Glutamatergic neuron (in vitro differentiated cells): ENCODE measurements at regions not wholly inside any gene's neighbourhood (a gene's known extent, or its start where the extent isn't known, plus 50 kb on each side); places are given as distances from the start of the nearest gene placed in this dataset.

ENCODE experiments used
- DNase-seq: peaks from one replicate; pipeline ENCODE4 v3.0.0; 2022
- H3K27ac Mint-ChIP-seq: one replicate; pipeline ENCODE4 v1.8.0; 2020; ENCODE audit warnings: mild to moderate bottlenecking, mixed read lengths, inconsistent platforms; ENCODE audit not compliant: unreplicated experiment
- H3K27me3 Mint-ChIP-seq: one replicate; pipeline ENCODE4 v1.8.0; 2020; ENCODE audit warnings: mild to moderate bottlenecking, moderate library complexity, mixed read lengths, inconsistent platforms; ENCODE audit not compliant: unreplicated experiment
- H3K36me3 Mint-ChIP-seq: one replicate; pipeline ENCODE4 v1.8.0; 2020; ENCODE audit warnings: mild to moderate bottlenecking, mixed read lengths, inconsistent platforms; ENCODE audit not compliant: unreplicated experiment
- H3K4me1 Mint-ChIP-seq: one replicate; pipeline ENCODE4 v1.8.0; 2020; ENCODE audit warnings: mild to moderate bottlenecking, low read depth, mixed read lengths, inconsistent platforms; ENCODE audit not compliant: unreplicated experiment
- H3K4me3 Mint-ChIP-seq: one replicate; pipeline ENCODE4 v1.8.0; 2020; ENCODE audit warnings: mild to moderate bottlenecking, mixed read lengths, inconsistent platforms; ENCODE audit not compliant: unreplicated experiment
- H3K9me3 Mint-ChIP-seq: one replicate; pipeline ENCODE4 v1.8.0; 2020; ENCODE audit warnings: mild to moderate bottlenecking, moderate library complexity, mixed read lengths, inconsistent platforms; ENCODE audit not compliant: unreplicated experiment
- CTCF ChIP-seq: fragments of 200-600 bp; sonication (generic); IDR thresholded peaks from one replicate; pipeline ENCODE4 v1.5.0; 2021; ENCODE audit not compliant: partially characterized antibody, unreplicated experiment

- H3K4me3 Mint-ChIP-seq, result no peak overlapping the region
These were observed 117.1 kb upstream of the IQSEC1 start for GRCh38 chr3:13190378-13190765.

GRCh38 chr3:13189639-13190377, 116.6 kb upstream of the IQSEC1 start:
- no peak for TF ChIP-seq CTCF
- Mint-ChIP-seq H3K27me3 (no peaks in the 10 kb centered on the region), H3K36me3 (peaks cover 4% of the 10 kb centered on the region), H3K4me3 (no peak overlapping the region), H3K27ac (no peak overlapping the region), H3K9me3 (peaks cover 2% of the 10 kb centered on the region), H3K4me1 (no peaks in the 10 kb centered on the region)
- DNase-seq, result no peak

More at GRCh38 chr3:13190378-13190765, 117.1 kb upstream of the IQSEC1 start:
- no peak for TF ChIP-seq CTCF
- Mint-ChIP-seq H3K27me3 (no peaks in the 10 kb centered on the region), H3K27ac (no peak overlapping the region), H3K9me3 (peaks cover 2% of the 10 kb centered on the region), H3K4me1 (no peaks in the 10 kb centered on the region), H3K36me3 (peaks cover 4% of the 10 kb centered on the region)
- DNase-seq, result no peak

- peaks cover 2% of the 10 kb centered on the region for H3K9me3 Mint-ChIP-seq
- TF ChIP-seq CTCF, result no peak
- H3K36me3 Mint-ChIP-seq, result peaks cover 4% of the 10 kb centered on the region
- H3K4me3 Mint-ChIP-seq, result no peak overlapping the region
- peaks cover 6% of the 10 kb centered on the region for H3K4me1 Mint-ChIP-seq
- no peaks in the 10 kb centered on the region for H3K27me3 Mint-ChIP-seq
- DNase-seq, result no peak
- H3K27ac Mint-ChIP-seq, result no peak overlapping the region
These were observed 115.7 kb upstream of the IQSEC1 start for GRCh38 chr3:13188975-13189374.

GRCh38 chr3:13188181-13188779, 115.1 kb upstream of the IQSEC1 start:
- Mint-ChIP-seq H3K4me3 (no peak overlapping the region), H3K27ac (no peak overlapping the region), H3K27me3 (no peaks in the 10 kb centered on the region), H3K4me1 (peaks cover 6% of the 10 kb centered on the region), H3K9me3 (peaks cover 2% of the 10 kb centered on the region), H3K36me3 (peaks cover 4% of the 10 kb centered on the region)
- no peak for DNase-seq
- no peak for TF ChIP-seq CTCF

GRCh38 chr3:13187593-13187992, 114.4 kb upstream of the IQSEC1 start:
- H3K36me3 Mint-ChIP-seq, result peaks cover 4% of the 10 kb centered on the region
- no peak for TF ChIP-seq CTCF
- peaks cover 6% of the 10 kb centered on the region for H3K4me1 Mint-ChIP-seq
- H3K9me3 Mint-ChIP-seq, result peaks cover 2% of the 10 kb centered on the region
- no peak overlapping the region for H3K4me3 Mint-ChIP-seq
- no peaks in the 10 kb centered on the region for H3K27me3 Mint-ChIP-seq
- no peak for DNase-seq
- H3K27ac Mint-ChIP-seq, result no peak overlapping the region
